ENCODE measurements at regions not wholly inside any gene's neighbourhood (a gene's known extent, or its start where the extent isn't known, plus 50 kb on each side); places are given as distances from the start of the nearest gene placed in this dataset.

DNA sequence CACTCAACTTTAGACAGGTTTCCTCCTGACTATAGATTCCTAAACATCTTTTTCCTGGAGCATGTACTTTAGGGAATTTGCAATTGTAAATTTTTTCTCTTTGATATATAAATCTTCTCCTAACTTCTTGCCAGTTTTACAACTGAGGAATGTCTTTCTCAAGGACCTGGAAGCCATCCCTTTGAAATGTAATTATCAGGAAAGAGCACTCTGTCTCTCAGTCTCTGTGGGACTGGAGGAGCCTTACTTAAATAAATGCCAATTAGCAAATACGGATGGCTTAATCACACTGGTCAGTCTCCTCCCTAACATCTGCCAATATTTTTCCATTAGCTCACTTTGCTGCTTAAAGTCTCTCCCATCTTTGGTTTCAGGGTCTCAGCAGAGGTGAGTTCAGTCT lies 344.3 kb upstream of the ARRDC3 start:
- TF ChIP-seq, protein P1, sequence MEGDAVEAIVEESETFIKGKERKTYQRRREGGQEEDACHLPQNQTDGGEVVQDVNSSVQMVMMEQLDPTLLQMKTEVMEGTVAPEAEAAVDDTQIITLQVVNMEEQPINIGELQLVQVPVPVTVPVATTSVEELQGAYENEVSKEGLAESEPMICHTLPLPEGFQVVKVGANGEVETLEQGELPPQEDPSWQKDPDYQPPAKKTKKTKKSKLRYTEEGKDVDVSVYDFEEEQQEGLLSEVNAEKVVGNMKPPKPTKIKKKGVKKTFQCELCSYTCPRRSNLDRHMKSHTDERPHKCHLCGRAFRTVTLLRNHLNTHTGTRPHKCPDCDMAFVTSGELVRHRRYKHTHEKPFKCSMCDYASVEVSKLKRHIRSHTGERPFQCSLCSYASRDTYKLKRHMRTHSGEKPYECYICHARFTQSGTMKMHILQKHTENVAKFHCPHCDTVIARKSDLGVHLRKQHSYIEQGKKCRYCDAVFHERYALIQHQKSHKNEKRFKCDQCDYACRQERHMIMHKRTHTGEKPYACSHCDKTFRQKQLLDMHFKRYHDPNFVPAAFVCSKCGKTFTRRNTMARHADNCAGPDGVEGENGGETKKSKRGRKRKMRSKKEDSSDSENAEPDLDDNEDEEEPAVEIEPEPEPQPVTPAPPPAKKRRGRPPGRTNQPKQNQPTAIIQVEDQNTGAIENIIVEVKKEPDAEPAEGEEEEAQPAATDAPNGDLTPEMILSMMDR (IDR thresholded peaks at IDR 0.05) = no peak
- TF ChIP-seq POLR2AphosphoS5 (IDR thresholded peaks at IDR 0.05; ENCODE audit: low read depth, low read length) (no peak), TCF7L2 (IDR thresholded peaks at IDR 0.05; ENCODE audit: low read depth, low read length) (no peak), SIN3A (IDR thresholded peaks at IDR 0.05; ENCODE audit: borderline replicate concordance, insufficient read depth, low read depth, low read length) (no peak)
- TF ChIP-seq, protein P2, sequence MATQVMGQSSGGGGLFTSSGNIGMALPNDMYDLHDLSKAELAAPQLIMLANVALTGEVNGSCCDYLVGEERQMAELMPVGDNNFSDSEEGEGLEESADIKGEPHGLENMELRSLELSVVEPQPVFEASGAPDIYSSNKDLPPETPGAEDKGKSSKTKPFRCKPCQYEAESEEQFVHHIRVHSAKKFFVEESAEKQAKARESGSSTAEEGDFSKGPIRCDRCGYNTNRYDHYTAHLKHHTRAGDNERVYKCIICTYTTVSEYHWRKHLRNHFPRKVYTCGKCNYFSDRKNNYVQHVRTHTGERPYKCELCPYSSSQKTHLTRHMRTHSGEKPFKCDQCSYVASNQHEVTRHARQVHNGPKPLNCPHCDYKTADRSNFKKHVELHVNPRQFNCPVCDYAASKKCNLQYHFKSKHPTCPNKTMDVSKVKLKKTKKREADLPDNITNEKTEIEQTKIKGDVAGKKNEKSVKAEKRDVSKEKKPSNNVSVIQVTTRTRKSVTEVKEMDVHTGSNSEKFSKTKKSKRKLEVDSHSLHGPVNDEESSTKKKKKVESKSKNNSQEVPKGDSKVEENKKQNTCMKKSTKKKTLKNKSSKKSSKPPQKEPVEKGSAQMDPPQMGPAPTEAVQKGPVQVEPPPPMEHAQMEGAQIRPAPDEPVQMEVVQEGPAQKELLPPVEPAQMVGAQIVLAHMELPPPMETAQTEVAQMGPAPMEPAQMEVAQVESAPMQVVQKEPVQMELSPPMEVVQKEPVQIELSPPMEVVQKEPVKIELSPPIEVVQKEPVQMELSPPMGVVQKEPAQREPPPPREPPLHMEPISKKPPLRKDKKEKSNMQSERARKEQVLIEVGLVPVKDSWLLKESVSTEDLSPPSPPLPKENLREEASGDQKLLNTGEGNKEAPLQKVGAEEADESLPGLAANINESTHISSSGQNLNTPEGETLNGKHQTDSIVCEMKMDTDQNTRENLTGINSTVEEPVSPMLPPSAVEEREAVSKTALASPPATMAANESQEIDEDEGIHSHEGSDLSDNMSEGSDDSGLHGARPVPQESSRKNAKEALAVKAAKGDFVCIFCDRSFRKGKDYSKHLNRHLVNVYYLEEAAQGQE (IDR thresholded peaks at IDR 0.05; ENCODE audit: insufficient read depth in 1 of 2, low read depth in 2 of 2, low read length in 1 of 2) = no peak
